ENCODE measurements at regions not wholly inside any gene's neighbourhood (a gene's known extent, or its start where the extent isn't known, plus 50 kb on each side); places are given as distances from the start of the nearest gene placed in this dataset.

- Mint-ChIP-seq H3K9me3 (no peaks in the 10 kb centered on the region), H3K4me1 (no peaks in the 10 kb centered on the region; the same call in 1 of the 2 replicates), H3K4me3 (no peak overlapping the region), H3K36me3 (no peaks in the 10 kb centered on the region), H3K27me3 (ENCODE audit: low read depth) (peaks cover 18% of the 10 kb centered on the region), H3K27ac (no peak overlapping the region)
- TF ChIP-seq ATF6 (CRISPR knock-in tag; IDR thresholded peaks at IDR 0.05) (no peak), ZNF416 (CRISPR knock-in tag; IDR thresholded peaks at IDR 0.05) (no peak), NFATC4 (CRISPR knock-in tag; IDR thresholded peaks at IDR 0.05) (no peak), PRDM15 (CRISPR knock-in tag; IDR thresholded peaks at IDR 0.05) (no peak), ESRRA (CRISPR knock-in tag; IDR thresholded peaks at IDR 0.05; ENCODE audit: borderline replicate concordance) (no peak), TEAD1 (CRISPR knock-in tag; IDR thresholded peaks at IDR 0.05) (no peak), ZSCAN18 (CRISPR knock-in tag; IDR thresholded peaks at IDR 0.05) (no peak), NFYB (CRISPR knock-in tag; conservative IDR thresholded peaks at IDR 0.05; ENCODE audit: low read depth) (no peak), GRHL2 (CRISPR knock-in tag; IDR thresholded peaks at IDR 0.05; ENCODE audit: insufficient replicate concordance, severe bottlenecking) (no peak), GABPB1 (CRISPR knock-in tag; IDR thresholded peaks at IDR 0.05) (no peak), E2F1 (CRISPR knock-in tag; IDR thresholded peaks at IDR 0.05) (no peak)
- TF ChIP-seq, protein P1, sequence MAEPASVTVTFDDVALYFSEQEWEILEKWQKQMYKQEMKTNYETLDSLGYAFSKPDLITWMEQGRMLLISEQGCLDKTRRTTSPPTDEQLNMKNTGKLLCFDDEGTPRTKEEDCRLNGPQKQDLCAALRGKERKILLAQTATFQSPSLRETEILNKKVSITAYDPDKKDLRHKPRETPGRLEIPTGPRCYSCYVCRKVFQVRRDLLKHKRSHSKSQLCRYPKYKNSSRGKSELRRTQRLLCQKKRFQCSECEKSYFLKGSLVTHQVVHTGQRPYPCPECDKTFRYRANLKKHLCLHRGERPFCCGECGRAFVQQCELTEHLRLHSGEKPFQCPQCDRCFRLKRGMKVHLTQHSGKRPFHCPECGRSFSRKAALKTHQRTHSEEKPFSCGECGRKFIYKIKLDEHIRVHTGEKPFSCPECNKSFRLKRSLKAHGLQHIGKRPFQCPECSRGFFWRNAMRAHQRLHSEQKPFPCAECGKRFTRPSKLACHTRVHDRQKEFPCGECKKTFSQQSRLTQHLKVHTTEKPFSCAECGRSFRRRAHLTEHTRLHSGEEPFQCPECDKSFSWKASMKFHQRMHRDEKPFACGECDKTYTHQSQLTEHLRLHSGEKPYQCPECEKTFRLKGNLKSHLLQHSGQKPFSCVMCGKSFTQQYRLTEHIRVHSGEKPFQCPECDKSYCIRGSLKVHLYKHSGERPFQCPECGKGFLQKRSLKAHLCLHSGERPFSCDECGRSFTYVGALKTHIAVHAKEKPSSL (CRISPR knock-in tag; conservative IDR thresholded peaks at IDR 0.05): no peak
- TF ChIP-seq, protein P2, sequence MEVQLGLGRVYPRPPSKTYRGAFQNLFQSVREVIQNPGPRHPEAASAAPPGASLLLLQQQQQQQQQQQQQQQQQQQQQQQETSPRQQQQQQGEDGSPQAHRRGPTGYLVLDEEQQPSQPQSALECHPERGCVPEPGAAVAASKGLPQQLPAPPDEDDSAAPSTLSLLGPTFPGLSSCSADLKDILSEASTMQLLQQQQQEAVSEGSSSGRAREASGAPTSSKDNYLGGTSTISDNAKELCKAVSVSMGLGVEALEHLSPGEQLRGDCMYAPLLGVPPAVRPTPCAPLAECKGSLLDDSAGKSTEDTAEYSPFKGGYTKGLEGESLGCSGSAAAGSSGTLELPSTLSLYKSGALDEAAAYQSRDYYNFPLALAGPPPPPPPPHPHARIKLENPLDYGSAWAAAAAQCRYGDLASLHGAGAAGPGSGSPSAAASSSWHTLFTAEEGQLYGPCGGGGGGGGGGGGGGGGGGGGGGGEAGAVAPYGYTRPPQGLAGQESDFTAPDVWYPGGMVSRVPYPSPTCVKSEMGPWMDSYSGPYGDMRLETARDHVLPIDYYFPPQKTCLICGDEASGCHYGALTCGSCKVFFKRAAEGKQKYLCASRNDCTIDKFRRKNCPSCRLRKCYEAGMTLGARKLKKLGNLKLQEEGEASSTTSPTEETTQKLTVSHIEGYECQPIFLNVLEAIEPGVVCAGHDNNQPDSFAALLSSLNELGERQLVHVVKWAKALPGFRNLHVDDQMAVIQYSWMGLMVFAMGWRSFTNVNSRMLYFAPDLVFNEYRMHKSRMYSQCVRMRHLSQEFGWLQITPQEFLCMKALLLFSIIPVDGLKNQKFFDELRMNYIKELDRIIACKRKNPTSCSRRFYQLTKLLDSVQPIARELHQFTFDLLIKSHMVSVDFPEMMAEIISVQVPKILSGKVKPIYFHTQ (CRISPR knock-in tag; IDR thresholded peaks at IDR 0.05): no peak
- TF ChIP-seq, protein P3, sequence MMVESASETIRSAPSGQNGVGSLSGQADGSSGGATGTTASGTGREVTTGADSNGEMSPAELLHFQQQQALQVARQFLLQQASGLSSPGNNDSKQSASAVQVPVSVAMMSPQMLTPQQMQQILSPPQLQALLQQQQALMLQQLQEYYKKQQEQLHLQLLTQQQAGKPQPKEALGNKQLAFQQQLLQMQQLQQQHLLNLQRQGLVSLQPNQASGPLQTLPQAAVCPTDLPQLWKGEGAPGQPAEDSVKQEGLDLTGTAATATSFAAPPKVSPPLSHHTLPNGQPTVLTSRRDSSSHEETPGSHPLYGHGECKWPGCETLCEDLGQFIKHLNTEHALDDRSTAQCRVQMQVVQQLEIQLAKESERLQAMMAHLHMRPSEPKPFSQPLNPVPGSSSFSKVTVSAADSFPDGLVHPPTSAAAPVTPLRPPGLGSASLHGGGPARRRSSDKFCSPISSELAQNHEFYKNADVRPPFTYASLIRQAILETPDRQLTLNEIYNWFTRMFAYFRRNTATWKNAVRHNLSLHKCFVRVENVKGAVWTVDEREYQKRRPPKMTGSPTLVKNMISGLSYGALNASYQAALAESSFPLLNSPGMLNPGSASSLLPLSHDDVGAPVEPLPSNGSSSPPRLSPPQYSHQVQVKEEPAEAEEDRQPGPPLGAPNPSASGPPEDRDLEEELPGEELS (CRISPR knock-in tag; IDR thresholded peaks at IDR 0.05): no peak
- no peak for ATAC-seq
- ChIA-PET CTCF (interaction anchor here (1.7 kb wide), 1 partner anchor 51 kb away, joined by 6 read pairs; no protein-coding TSS in a partner anchor), POLR2A (no interaction called here)
- DNase-seq (ENCODE audit: low spot score): no peak
These were observed 135.9 kb upstream of the PDE10A start for GRCh38 chr6:165798991-165799390.
